ENCODE measurements at regions not wholly inside any gene's neighbourhood (a gene's known extent, or its start where the extent isn't known, plus 50 kb on each side); places are given as distances from the start of the nearest gene placed in this dataset.

- TF ChIP-seq POLR2A (IDR thresholded peaks at IDR 0.05; ENCODE audit: low read length): no peak
- no peak for TF ChIP-seq GATA1 (IDR thresholded peaks at IDR 0.05; ENCODE audit: low read depth, low read length)
Measured at GRCh38 chr13:66200555-66200954, 1029.6 kb downstream of the PCDH9 start.
